Keratinocyte (primary cell): ENCODE measurements at regions not wholly inside any gene's neighbourhood (a gene's known extent, or its start where the extent isn't known, plus 50 kb on each side); places are given as distances from the start of the nearest gene placed in this dataset.

ENCODE experiments used
- DNase-seq: peaks from one replicate; pipeline ENCODE4 v3.0.0-alpha.2; 2011; ENCODE audit warnings: low read depth, missing footprints, low spot score
- FAIRE-seq: peaks from 2 replicates; lab custom pipeline; 2011; peaks lifted over from hg19 to GRCh38; lab: Jason Lieb, UNC
- H2AFZ ChIP-seq: 2 replicates; pipeline ENCODE4 v1.6.0; 2012; ENCODE audit warnings: low read length, control low read depth, inconsistent platforms; ENCODE audit not compliant: control insufficient read depth
- H3K27ac ChIP-seq: 2 replicates; pipeline ENCODE4 v1.5.1; 2011; ENCODE audit warnings: low read length; ENCODE audit not compliant: control insufficient read depth, insufficient read depth
- H3K27me3 ChIP-seq: 3 replicates; pipeline ENCODE4 v1.6.0; 2011; ENCODE audit warnings: low read length; ENCODE audit not compliant: control insufficient read depth, insufficient read depth; ENCODE audit errors: extremely low read depth
- H3K36me3 ChIP-seq, 2 experiments: 2 replicates in 1 of 2; 3 replicates in 1 of 2; pipeline ENCODE4 v1.5.1; 2011; ENCODE audit warnings: low read length in 2 of 2, mild to moderate bottlenecking in 1 of 2; ENCODE audit not compliant: control insufficient read depth in 2 of 2, insufficient read depth in 2 of 2; ENCODE audit errors: extremely low read depth in 1 of 2
- H3K4me1 ChIP-seq: 3 replicates; pipeline ENCODE4 v1.5.1; 2011; ENCODE audit warnings: low read length; ENCODE audit not compliant: control insufficient read depth, insufficient read depth; ENCODE audit errors: extremely low read depth
- H3K4me2 ChIP-seq: 3 replicates; pipeline ENCODE4 v1.6.0; 2011; ENCODE audit warnings: low read depth, low read length; ENCODE audit not compliant: control insufficient read depth, insufficient read depth; ENCODE audit errors: extremely low read depth
- H3K4me3 ChIP-seq, 3 experiments: fragments of 200-600 bp in 1 of 3; sonication (generic) in 1 of 3; 2 replicates in 2 of 3; 3 replicates in 1 of 3; pipeline ENCODE4 v1.5.1; 2011 to 2016; ENCODE audit warnings: low read length in 3 of 3, mild to moderate bottlenecking in 3 of 3, control low read depth in 2 of 3, inconsistent platforms in 1 of 3, low read depth in 1 of 3, mixed read lengths in 1 of 3, mixed run types in 1 of 3, moderate library complexity in 1 of 3; ENCODE audit not compliant: control insufficient read depth in 2 of 3, insufficient read depth in 2 of 3; ENCODE audit errors: extremely low read depth in 1 of 3
- H3K79me2 ChIP-seq: 2 replicates; pipeline ENCODE4 v1.6.0; 2012; ENCODE audit warnings: low read length; ENCODE audit not compliant: control insufficient read depth, insufficient read depth
- H3K9ac ChIP-seq: 3 replicates; pipeline ENCODE4 v1.6.0; 2011; ENCODE audit warnings: low read length; ENCODE audit not compliant: control insufficient read depth, insufficient read depth; ENCODE audit errors: extremely low read depth
- H3K9me1 ChIP-seq: 3 replicates; pipeline ENCODE4 v1.6.0; 2011; ENCODE audit warnings: low read length; ENCODE audit not compliant: control insufficient read depth, insufficient read depth; ENCODE audit errors: extremely low read depth
- H3K9me3 ChIP-seq: 2 replicates; pipeline ENCODE4 v1.5.1; 2012; ENCODE audit warnings: low read depth, low read length; ENCODE audit not compliant: control insufficient read depth
- H4K20me1 ChIP-seq: 3 replicates; pipeline ENCODE4 v1.6.0; 2011; ENCODE audit warnings: low read length; ENCODE audit not compliant: control insufficient read depth, insufficient read depth; ENCODE audit errors: extremely low read depth
- CTCF ChIP-seq, 3 experiments: IDR thresholded peaks in 1 of 3; conservative IDR thresholded peaks in 1 of 3; optimal IDR thresholded peaks in 1 of 3; 2 replicates in 2 of 3; 3 replicates in 1 of 3; pipeline versions ENCODE3 to v1.5.1; 2011; ENCODE audit warnings: low read length in 3 of 3, mild to moderate bottlenecking in 3 of 3, moderate library complexity in 2 of 3, control low read depth in 1 of 3, inconsistent platforms in 1 of 3; ENCODE audit not compliant: insufficient read depth in 2 of 3; ENCODE audit errors: extremely low read depth in 1 of 3
- EZH2 ChIP-seq: IDR thresholded peaks from one replicate; pipeline ENCODE4 v1.6.1; 2012; ENCODE audit warnings: inconsistent platforms, mild to moderate bottlenecking, low read length, moderate library complexity
- dilution Hi-C: fragments of 300-500 bp; cut with MboI; formaldehyde crosslinking; loops from one replicate; pipeline ENCODE4 v1.7.0; 2020; ENCODE audit warnings: low sequenced_read_pairs; ENCODE audit not compliant: extremely low pct_ligation_motif_present

DNA sequence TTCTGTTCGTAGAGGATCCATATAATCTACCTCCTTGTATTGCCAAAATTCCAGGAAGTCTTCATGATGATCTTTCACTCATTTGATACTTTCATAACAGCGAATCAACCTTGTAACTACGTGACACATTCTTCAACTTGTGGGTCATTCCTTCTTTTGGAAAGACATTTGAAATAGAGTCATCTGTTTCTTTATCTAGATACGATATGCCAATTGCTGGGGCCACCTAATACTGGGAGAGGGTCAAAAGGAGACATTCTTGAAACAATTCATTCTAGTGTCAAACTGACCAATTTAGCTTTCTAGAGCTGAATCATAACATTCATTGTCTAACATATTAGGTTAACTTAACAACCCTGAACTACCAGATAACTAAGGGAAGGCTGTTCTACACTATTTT is 62.9 kb upstream of the SMAD1 start:
- H2AFZ ChIP-seq = no peak overlapping the region
- no peaks in the 10 kb centered on the region for H4K20me1 ChIP-seq
- H3K27ac ChIP-seq = no peak overlapping the region
- H3K36me3 ChIP-seq = no peaks in the 10 kb centered on the region
- no peak overlapping the region for H3K4me3 ChIP-seq
- H3K4me2 ChIP-seq = no peak overlapping the region
- no peaks in the 10 kb centered on the region for H3K9me3 ChIP-seq
- DNase-seq = no peak
- peaks cover 4% of the 10 kb centered on the region for H3K27me3 ChIP-seq
- dilution Hi-C loops = no loop called here
- FAIRE-seq = no peak
- no peaks in the 10 kb centered on the region for H3K4me1 ChIP-seq
- no peaks in the 10 kb centered on the region for H3K79me2 ChIP-seq
- no peaks in the 10 kb centered on the region for H3K9me1 ChIP-seq
- no peak overlapping the region for H3K9ac ChIP-seq
- TF ChIP-seq CTCF (optimal IDR thresholded peaks at IDR 0.05 in 1 of 3, IDR thresholded peaks at IDR 0.05 in 1 of 3, conservative IDR thresholded peaks at IDR 0.05 in 1 of 3; ENCODE audit: extremely low read depth in 1 of 3, insufficient read depth in 2 of 3, low read length in 3 of 3) (no peak), EZH2 (no peak)

DNA sequence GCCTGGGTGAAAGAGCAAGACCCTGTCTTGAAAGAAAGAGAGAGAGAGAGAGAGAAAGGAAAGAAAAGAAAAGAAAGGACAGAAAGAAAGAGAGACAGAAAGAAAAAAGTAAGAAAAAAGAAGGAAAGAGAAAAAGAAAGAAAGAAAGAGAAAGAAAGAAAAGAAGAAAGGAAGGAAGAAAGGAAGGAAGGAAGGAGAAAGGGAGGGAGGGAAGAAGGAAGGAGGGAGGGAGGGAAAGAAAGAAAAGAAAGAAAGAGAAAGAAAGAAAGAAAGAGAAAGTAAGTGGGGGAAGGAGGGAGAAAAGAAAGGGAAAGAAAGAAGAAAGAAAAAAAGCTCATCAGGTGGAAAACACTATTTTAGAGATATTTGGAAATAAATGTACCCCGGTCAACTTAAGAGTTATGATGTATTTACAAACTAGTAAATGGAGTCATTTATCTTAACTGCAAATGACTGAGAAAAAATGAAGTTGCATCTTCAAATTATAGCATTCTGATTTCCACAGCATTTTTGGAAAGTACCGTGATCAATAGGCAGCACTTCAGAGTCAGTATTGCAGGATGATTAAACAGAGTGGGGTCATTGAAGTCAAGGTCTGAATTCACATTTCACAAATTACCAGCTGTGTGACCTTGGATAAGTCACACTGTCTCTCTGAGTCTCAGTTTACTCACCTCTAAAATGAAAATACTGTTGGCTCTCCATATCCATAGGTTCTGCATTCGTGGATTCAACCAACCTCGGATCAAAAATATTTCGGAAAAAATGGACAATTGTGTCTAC is 64.1 kb upstream of the SMAD1 start:
- Histone ChIP-seq H3K27me3 (peaks cover 4% of the 10 kb centered on the region), H3K4me1 (no peaks in the 10 kb centered on the region), H3K9me3 (no peaks in the 10 kb centered on the region), H3K9me1 (no peaks in the 10 kb centered on the region), H3K4me3 (no peak overlapping the region), H3K9ac (no peak overlapping the region), H4K20me1 (no peaks in the 10 kb centered on the region), H3K79me2 (no peaks in the 10 kb centered on the region), H2AFZ (no peak overlapping the region), H3K36me3 (no peaks in the 10 kb centered on the region), H3K27ac (no peak overlapping the region), H3K4me2 (no peak overlapping the region)
- FAIRE-seq (no peak), DNase-seq (no peak)
- TF ChIP-seq EZH2 = no peak
- no peak for TF ChIP-seq CTCF (optimal IDR thresholded peaks at IDR 0.05 in 1 of 3, IDR thresholded peaks at IDR 0.05 in 1 of 3, conservative IDR thresholded peaks at IDR 0.05 in 1 of 3; ENCODE audit: extremely low read depth in 1 of 3, insufficient read depth in 2 of 3, low read length in 3 of 3)
- dilution Hi-C loops = no loop called here
